SK-N-SH (cell line): ENCODE measurements at regions not wholly inside any gene's neighbourhood (a gene's known extent, or its start where the extent isn't known, plus 50 kb on each side); places are given as distances from the start of the nearest gene placed in this dataset.
"Not testable (repeated sequence)": the region's sequence is repeated elsewhere in the genome, so short reads cannot be mapped to it uniquely, and the experiment has no call there.

Experiments
- CTCF ChIA-PET: fragments of 300-600, 350-600 bp; formaldehyde crosslinking; extraction: SDS; loops from one replicate; lab custom pipeline; 2021; lab: Yijun Ruan, JAX
- POLR2A ChIA-PET: fragments of 350-600 bp; sonication (Branson Sonifier 250); formaldehyde crosslinking; extraction: SDS; loops from one replicate; lab custom pipeline; 2020; ENCODE audit warnings: antibody characterized with exemption, inconsistent platforms; lab: Yijun Ruan, JAX
- DNase-seq: peaks from one replicate; pipeline ENCODE4 v3.0.0; 2012
- H2AFZ ChIP-seq: fragments of 200-600 bp; sonication (generic); 2 replicates; pipeline ENCODE4 v1.8.1; 2016; ENCODE audit warnings: antibody characterized with exemption, mild to moderate bottlenecking, low read depth
- H3F3A ChIP-seq: fragments of 200-600 bp; sonication (generic); replicated peaks from 2 replicates; pipeline ENCODE3; 2016; ENCODE audit warnings: antibody characterized with exemption, mild to moderate bottlenecking; ENCODE audit not compliant: insufficient read depth
- H3K27ac ChIP-seq, 2 experiments: fragments of 200-500 bp in 1 of 2; fragments of 200-600 bp in 1 of 2; sonication (Bioruptor generic) in 1 of 2; sonication (generic), shearing (Covaris generic) in 1 of 2; 2 replicates each; pipeline versions ENCODE4 v1.5.1 to v1.6.1; 2014 to 2016; ENCODE audit warnings: low read depth in 2 of 2, inconsistent platforms in 1 of 2, low read length in 1 of 2, mild to moderate bottlenecking in 1 of 2, mixed read lengths in 1 of 2
- H3K27me3 ChIP-seq: fragments of 200-600 bp; sonication (generic), shearing (Covaris generic); 2 replicates; pipeline ENCODE4 v1.6.1; 2016; ENCODE audit warnings: mixed run types; ENCODE audit not compliant: insufficient read depth
- H3K36me3 ChIP-seq, 2 experiments: fragments of 200-500 bp in 1 of 2; fragments of 200-600 bp in 1 of 2; sonication (Bioruptor generic) in 1 of 2; sonication (generic) in 1 of 2; replicated peaks in 1 of 2; 2 replicates each; pipeline versions ENCODE3 to v1.5.1; 2014 to 2016; ENCODE audit warnings: low read length in 1 of 2, mild to moderate bottlenecking in 1 of 2; ENCODE audit not compliant: insufficient read depth in 2 of 2, control insufficient read depth in 1 of 2
- H3K4me1 ChIP-seq, 2 experiments: fragments of 200-500 bp in 1 of 2; fragments of 200-600 bp in 1 of 2; sonication (Bioruptor generic) in 1 of 2; sonication (generic), shearing (Covaris generic) in 1 of 2; 2 replicates each; pipeline versions ENCODE4 v1.5.1 to v1.6.1; 2014 to 2016; ENCODE audit warnings: low read depth in 1 of 2, low read length in 1 of 2, mixed run types in 1 of 2; ENCODE audit not compliant: insufficient read depth in 2 of 2, control insufficient read depth in 1 of 2
- H3K4me2 ChIP-seq: fragments of 200-600 bp; sonication (generic), shearing (Covaris generic); 2 replicates; pipeline ENCODE4 v1.6.1; 2017; ENCODE audit warnings: mixed run types
- H3K4me3 ChIP-seq, 2 experiments: fragments of 200-500 bp in 1 of 2; fragments of 200-600 bp in 1 of 2; sonication (Bioruptor generic) in 1 of 2; sonication (generic), shearing (Covaris generic) in 1 of 2; 2 replicates each; pipeline versions ENCODE4 v1.5.1 to v1.8.1; 2014 to 2016; ENCODE audit warnings: low read depth in 2 of 2, inconsistent platforms in 1 of 2, low read length in 1 of 2, mild to moderate bottlenecking in 1 of 2, mixed read lengths in 1 of 2, moderate library complexity in 1 of 2
- H3K79me2 ChIP-seq: fragments of 200-600 bp; sonication (generic); 2 replicates; pipeline ENCODE4 v1.8.1; 2017; ENCODE audit warnings: mild to moderate bottlenecking; ENCODE audit not compliant: insufficient read depth
- H3K9ac ChIP-seq: fragments of 200-600 bp; sonication (generic); 2 replicates; pipeline ENCODE4 v1.6.1; 2017; ENCODE audit warnings: mixed run types
- H3K9me2 ChIP-seq: fragments of 200-600 bp; sonication (generic); 2 replicates; pipeline ENCODE4 v1.6.1; 2017; ENCODE audit warnings: mixed run types
- H3K9me3 ChIP-seq: fragments of 200-600 bp; sonication (generic); 2 replicates; pipeline ENCODE4 v1.6.1; 2017; ENCODE audit warnings: mixed run types, mild to moderate bottlenecking, moderate library complexity
- H4K20me1 ChIP-seq: fragments of 200-600 bp; sonication (generic); 2 replicates; pipeline ENCODE4 v1.6.1; 2017; ENCODE audit warnings: mild to moderate bottlenecking, mixed run types; ENCODE audit not compliant: insufficient read depth
- CHD2 ChIP-seq: fragments of 150-350 bp; IDR thresholded peaks from 2 replicates; pipeline ENCODE4 v1.6.1; 2018; ENCODE audit warnings: low read length; ENCODE audit not compliant: partially characterized antibody
- EP300 ChIP-seq, 2 experiments: IDR thresholded peaks; 2 replicates each; pipeline versions ENCODE4 v1.4.0 to v1.6.1; 2012; ENCODE audit warnings: borderline replicate concordance in 1 of 2, low read depth in 1 of 2, low read length in 1 of 2
- EZH2phosphoT487 ChIP-seq: fragments of 200-600 bp; sonication (generic); IDR thresholded peaks from 2 replicates; pipeline ENCODE4 v1.6.1; 2017; ENCODE audit warnings: low read depth, mixed run types, mild to moderate bottlenecking, antibody characterized with exemption, moderate library complexity, borderline replicate concordance
- FOXJ3 ChIP-seq: sonication (generic); formaldehyde crosslinking; IDR thresholded peaks from 2 replicates; pipeline ENCODE4 v1.5.1; 2020; ENCODE audit warnings: mild to moderate bottlenecking, missing genetic modification reagents
- FOXM1 ChIP-seq: IDR thresholded peaks from 2 replicates; pipeline ENCODE4 v1.4.0; 2012; ENCODE audit warnings: low read depth, mild to moderate bottlenecking
- GABPA ChIP-seq: IDR thresholded peaks from 2 replicates; pipeline ENCODE4 v1.4.0; 2012; ENCODE audit warnings: low read depth, mild to moderate bottlenecking
- JUND ChIP-seq: IDR thresholded peaks from 2 replicates; pipeline ENCODE4 v1.4.0; 2012
- RAD21 ChIP-seq: IDR thresholded peaks from 2 replicates; pipeline ENCODE4 v1.6.1; 2012; ENCODE audit warnings: mild to moderate bottlenecking, low read length
- RCOR1 ChIP-seq: fragments of 150-350 bp; IDR thresholded peaks from 2 replicates; pipeline ENCODE4 v1.6.1; 2017; ENCODE audit warnings: antibody characterized with exemption, low read length
- SIN3A ChIP-seq: IDR thresholded peaks from 2 replicates; pipeline ENCODE4 v1.6.1; 2012; ENCODE audit warnings: low read depth, mild to moderate bottlenecking, low read length, moderate library complexity, borderline replicate concordance
- TAF1 ChIP-seq: IDR thresholded peaks from 2 replicates; pipeline ENCODE4 v1.6.1; 2012; ENCODE audit warnings: low read depth, mild to moderate bottlenecking, low read length, moderate library complexity, borderline replicate concordance
- YY1 ChIP-seq: IDR thresholded peaks from 2 replicates; pipeline ENCODE4 v1.4.0; 2012; ENCODE audit warnings: low read depth, mild to moderate bottlenecking
- WGBS: methylation state at CpG from one replicate; pipeline ENCODE4 v1.1.6; 2017; ENCODE audit warnings: low lambda C conversion rate; 5-methylcytosine and 5-hydroxymethylcytosine counted together
- TF ChIP-seq, protein P1 (sequence below): IDR thresholded peaks from 2 replicates; pipeline ENCODE4 v1.4.0; 2012; ENCODE audit warnings: low read depth
- TF ChIP-seq, protein P2 (sequence below): fragments of 200-600 bp; sonication (generic); IDR thresholded peaks from 2 replicates; pipeline ENCODE4 v1.6.1; 2017; ENCODE audit warnings: antibody characterized with exemption, mild to moderate bottlenecking, moderate library complexity
- TF ChIP-seq, protein P3 (sequence below): fragments of 150-350 bp; IDR thresholded peaks from 2 replicates; pipeline ENCODE4 v1.6.1; 2017; ENCODE audit warnings: antibody characterized with exemption, low read length, low read depth, borderline replicate concordance

DNA sequence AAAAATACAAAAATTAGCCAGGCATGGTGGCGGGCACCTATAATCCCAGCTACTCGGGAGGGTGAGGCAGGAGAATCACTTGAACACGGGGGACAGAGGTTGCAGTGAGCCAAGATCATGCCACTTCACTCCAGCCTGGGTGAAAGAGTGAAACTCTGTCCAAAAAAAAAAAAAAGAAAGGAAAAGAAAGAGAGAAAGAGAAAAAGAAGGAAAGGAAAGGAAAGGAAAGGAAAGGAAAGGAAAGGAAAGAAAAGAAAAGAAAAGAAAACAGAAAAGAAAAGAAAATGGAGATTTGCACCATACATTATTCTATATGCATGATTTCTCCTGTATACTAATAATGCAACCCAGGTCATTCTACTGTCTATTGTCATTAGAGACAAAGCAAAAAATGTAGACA, 421.5 kb downstream of the PCDH19 start:
- H3K9ac ChIP-seq, H3K4me1 ChIP-seq, H3K27ac ChIP-seq, H2AFZ ChIP-seq, H3K79me2 ChIP-seq, H3K9me3 ChIP-seq, H3K36me3 ChIP-seq, H3K27me3 ChIP-seq, H3K9me2 ChIP-seq, CTCF ChIA-PET, H3K4me2 ChIP-seq, POLR2A ChIA-PET, H3K4me3 ChIP-seq, H3F3A ChIP-seq, DNase-seq, H4K20me1 ChIP-seq: not testable (repeated sequence)
- 0% methylated on average over 3 of the region's 3 CpGs for WGBS

DNA sequence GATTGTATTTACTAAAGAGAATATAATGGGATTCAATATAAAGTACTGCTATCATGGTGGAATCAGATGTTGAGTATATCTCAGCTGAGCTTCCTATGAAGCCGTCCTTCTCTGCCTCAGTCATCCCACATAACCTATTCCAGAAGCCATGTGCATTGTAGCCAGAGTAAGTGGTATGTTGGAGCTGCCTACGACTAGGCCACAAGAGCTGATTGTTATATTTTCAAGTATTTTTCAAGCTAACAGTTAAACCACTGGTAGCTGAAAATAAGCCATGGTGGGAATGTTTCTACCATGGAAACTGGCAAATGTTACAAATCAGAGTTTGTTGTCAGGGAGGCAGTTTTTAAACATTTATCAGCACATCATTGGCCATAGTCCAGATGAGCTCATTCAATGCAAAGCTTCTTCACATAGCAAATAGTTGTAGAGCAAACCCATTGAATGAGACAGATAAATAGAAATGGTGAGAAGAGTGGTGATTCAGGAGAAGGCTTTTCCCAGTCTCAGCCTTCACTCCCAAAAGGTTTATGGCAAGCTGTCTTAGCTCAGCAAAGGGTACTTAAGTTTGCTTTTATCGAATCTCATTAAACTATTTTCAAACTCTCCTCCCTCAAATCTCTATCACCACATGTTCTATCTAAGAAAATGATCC, 436.4 kb downstream of the PCDH19 start:
- Histone ChIP-seq H3K36me3 (no peaks in the 10 kb centered on the region), H3F3A (no peaks in the 10 kb centered on the region), H3K27ac (no peak overlapping the region), H3K4me3 (no peak overlapping the region), H2AFZ (no peak overlapping the region), H3K4me1 (no peaks in the 10 kb centered on the region), H3K9ac (no peak overlapping the region), H3K27me3 (no peaks in the 10 kb centered on the region), H4K20me1 (no peaks in the 10 kb centered on the region), H3K79me2 (no peaks in the 10 kb centered on the region), H3K9me3 (no peaks in the 10 kb centered on the region), H3K9me2 (no peaks in the 10 kb centered on the region), H3K4me2 (no peak overlapping the region)
- no peak for TF ChIP-seq CHD2
- no peak for TF ChIP-seq EP300 (IDR thresholded peaks at IDR 0.05; ENCODE audit: borderline replicate concordance in 1 of 2, low read depth in 1 of 2, low read length in 1 of 2)
- no peak for TF ChIP-seq FOXJ3 (CRISPR knock-in tag)
- TF ChIP-seq, protein P1, sequence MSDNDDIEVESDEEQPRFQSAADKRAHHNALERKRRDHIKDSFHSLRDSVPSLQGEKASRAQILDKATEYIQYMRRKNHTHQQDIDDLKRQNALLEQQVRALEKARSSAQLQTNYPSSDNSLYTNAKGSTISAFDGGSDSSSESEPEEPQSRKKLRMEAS = no peak
- no peak for TF ChIP-seq FOXM1
- TF ChIP-seq RAD21 = no peak
- no peak for TF ChIP-seq YY1
- TF ChIP-seq RCOR1 = no peak
- TF ChIP-seq GABPA = no peak
- TF ChIP-seq, protein P2, sequence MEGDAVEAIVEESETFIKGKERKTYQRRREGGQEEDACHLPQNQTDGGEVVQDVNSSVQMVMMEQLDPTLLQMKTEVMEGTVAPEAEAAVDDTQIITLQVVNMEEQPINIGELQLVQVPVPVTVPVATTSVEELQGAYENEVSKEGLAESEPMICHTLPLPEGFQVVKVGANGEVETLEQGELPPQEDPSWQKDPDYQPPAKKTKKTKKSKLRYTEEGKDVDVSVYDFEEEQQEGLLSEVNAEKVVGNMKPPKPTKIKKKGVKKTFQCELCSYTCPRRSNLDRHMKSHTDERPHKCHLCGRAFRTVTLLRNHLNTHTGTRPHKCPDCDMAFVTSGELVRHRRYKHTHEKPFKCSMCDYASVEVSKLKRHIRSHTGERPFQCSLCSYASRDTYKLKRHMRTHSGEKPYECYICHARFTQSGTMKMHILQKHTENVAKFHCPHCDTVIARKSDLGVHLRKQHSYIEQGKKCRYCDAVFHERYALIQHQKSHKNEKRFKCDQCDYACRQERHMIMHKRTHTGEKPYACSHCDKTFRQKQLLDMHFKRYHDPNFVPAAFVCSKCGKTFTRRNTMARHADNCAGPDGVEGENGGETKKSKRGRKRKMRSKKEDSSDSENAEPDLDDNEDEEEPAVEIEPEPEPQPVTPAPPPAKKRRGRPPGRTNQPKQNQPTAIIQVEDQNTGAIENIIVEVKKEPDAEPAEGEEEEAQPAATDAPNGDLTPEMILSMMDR = no peak
- TF ChIP-seq EZH2phosphoT487 = no peak
- TF ChIP-seq, protein P3, sequence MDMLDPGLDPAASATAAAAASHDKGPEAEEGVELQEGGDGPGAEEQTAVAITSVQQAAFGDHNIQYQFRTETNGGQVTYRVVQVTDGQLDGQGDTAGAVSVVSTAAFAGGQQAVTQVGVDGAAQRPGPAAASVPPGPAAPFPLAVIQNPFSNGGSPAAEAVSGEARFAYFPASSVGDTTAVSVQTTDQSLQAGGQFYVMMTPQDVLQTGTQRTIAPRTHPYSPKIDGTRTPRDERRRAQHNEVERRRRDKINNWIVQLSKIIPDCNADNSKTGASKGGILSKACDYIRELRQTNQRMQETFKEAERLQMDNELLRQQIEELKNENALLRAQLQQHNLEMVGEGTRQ = no peak
- TF ChIP-seq SIN3A = no peak
- no peak for TF ChIP-seq TAF1
- TF ChIP-seq JUND = no peak
- POLR2A ChIA-PET = no interaction called here
- DNase-seq = no peak
- WGBS = 2% methylated on average over 3 of the region's 3 CpGs
- CTCF ChIA-PET = no interaction called here
